Keratinocyte (primary cell): ENCODE measurements at regions not wholly inside any gene's neighbourhood (a gene's known extent, or its start where the extent isn't known, plus 50 kb on each side); places are given as distances from the start of the nearest gene placed in this dataset.

Experiments used
- DNase-seq: peaks from one replicate; pipeline ENCODE4 v3.0.0-alpha.2; 2011; ENCODE audit warnings: low read depth, missing footprints, low spot score
- FAIRE-seq: peaks from 2 replicates; lab custom pipeline; 2011; peaks lifted over from hg19 to GRCh38; lab: Jason Lieb, UNC
- H2AFZ ChIP-seq: 2 replicates; pipeline ENCODE4 v1.6.0; 2012; ENCODE audit warnings: low read length, control low read depth, inconsistent platforms; ENCODE audit not compliant: control insufficient read depth
- H3K27ac ChIP-seq: 2 replicates; pipeline ENCODE4 v1.5.1; 2011; ENCODE audit warnings: low read length; ENCODE audit not compliant: control insufficient read depth, insufficient read depth
- H3K27me3 ChIP-seq: 3 replicates; pipeline ENCODE4 v1.6.0; 2011; ENCODE audit warnings: low read length; ENCODE audit not compliant: control insufficient read depth, insufficient read depth; ENCODE audit errors: extremely low read depth
- H3K36me3 ChIP-seq, 2 experiments: 2 replicates in 1 of 2; 3 replicates in 1 of 2; pipeline ENCODE4 v1.5.1; 2011; ENCODE audit warnings: low read length in 2 of 2, mild to moderate bottlenecking in 1 of 2; ENCODE audit not compliant: control insufficient read depth in 2 of 2, insufficient read depth in 2 of 2; ENCODE audit errors: extremely low read depth in 1 of 2
- H3K4me1 ChIP-seq: 3 replicates; pipeline ENCODE4 v1.5.1; 2011; ENCODE audit warnings: low read length; ENCODE audit not compliant: control insufficient read depth, insufficient read depth; ENCODE audit errors: extremely low read depth
- H3K4me2 ChIP-seq: 3 replicates; pipeline ENCODE4 v1.6.0; 2011; ENCODE audit warnings: low read depth, low read length; ENCODE audit not compliant: control insufficient read depth, insufficient read depth; ENCODE audit errors: extremely low read depth
- H3K4me3 ChIP-seq, 3 experiments: fragments of 200-600 bp in 1 of 3; sonication (generic) in 1 of 3; 2 replicates in 2 of 3; 3 replicates in 1 of 3; pipeline ENCODE4 v1.5.1; 2011 to 2016; ENCODE audit warnings: low read length in 3 of 3, mild to moderate bottlenecking in 3 of 3, control low read depth in 2 of 3, inconsistent platforms in 1 of 3, low read depth in 1 of 3, mixed read lengths in 1 of 3, mixed run types in 1 of 3, moderate library complexity in 1 of 3; ENCODE audit not compliant: control insufficient read depth in 2 of 3, insufficient read depth in 2 of 3; ENCODE audit errors: extremely low read depth in 1 of 3
- H3K79me2 ChIP-seq: 2 replicates; pipeline ENCODE4 v1.6.0; 2012; ENCODE audit warnings: low read length; ENCODE audit not compliant: control insufficient read depth, insufficient read depth
- H3K9ac ChIP-seq: 3 replicates; pipeline ENCODE4 v1.6.0; 2011; ENCODE audit warnings: low read length; ENCODE audit not compliant: control insufficient read depth, insufficient read depth; ENCODE audit errors: extremely low read depth
- H3K9me1 ChIP-seq: 3 replicates; pipeline ENCODE4 v1.6.0; 2011; ENCODE audit warnings: low read length; ENCODE audit not compliant: control insufficient read depth, insufficient read depth; ENCODE audit errors: extremely low read depth
- H3K9me3 ChIP-seq: 2 replicates; pipeline ENCODE4 v1.5.1; 2012; ENCODE audit warnings: low read depth, low read length; ENCODE audit not compliant: control insufficient read depth
- H4K20me1 ChIP-seq: 3 replicates; pipeline ENCODE4 v1.6.0; 2011; ENCODE audit warnings: low read length; ENCODE audit not compliant: control insufficient read depth, insufficient read depth; ENCODE audit errors: extremely low read depth
- CTCF ChIP-seq, 3 experiments: IDR thresholded peaks in 1 of 3; conservative IDR thresholded peaks in 1 of 3; optimal IDR thresholded peaks in 1 of 3; 2 replicates in 2 of 3; 3 replicates in 1 of 3; pipeline versions ENCODE3 to v1.5.1; 2011; ENCODE audit warnings: low read length in 3 of 3, mild to moderate bottlenecking in 3 of 3, moderate library complexity in 2 of 3, control low read depth in 1 of 3, inconsistent platforms in 1 of 3; ENCODE audit not compliant: insufficient read depth in 2 of 3; ENCODE audit errors: extremely low read depth in 1 of 3
- EZH2 ChIP-seq: IDR thresholded peaks from one replicate; pipeline ENCODE4 v1.6.1; 2012; ENCODE audit warnings: inconsistent platforms, mild to moderate bottlenecking, low read length, moderate library complexity
- dilution Hi-C: fragments of 300-500 bp; cut with MboI; formaldehyde crosslinking; loops from one replicate; pipeline ENCODE4 v1.7.0; 2020; ENCODE audit warnings: low sequenced_read_pairs; ENCODE audit not compliant: extremely low pct_ligation_motif_present

- Histone ChIP-seq H2AFZ (no peak overlapping the region), H3K27me3 (no peaks in the 10 kb centered on the region), H3K79me2 (no peaks in the 10 kb centered on the region), H3K4me2 (no peak overlapping the region), H3K4me1 (peaks cover 26% of the 10 kb centered on the region), H3K9ac (no peak overlapping the region), H4K20me1 (no peaks in the 10 kb centered on the region), H3K9me3 (no peaks in the 10 kb centered on the region), H3K9me1 (no peaks in the 10 kb centered on the region), H3K27ac (peak overlapping the region; percentile 18), H3K36me3 (no peaks in the 10 kb centered on the region), H3K4me3 (no peak overlapping the region)
- dilution Hi-C loops, result no loop called here
- DNase-seq, result no peak
- FAIRE-seq, result no peak
- no peak for TF ChIP-seq EZH2
- no peak for TF ChIP-seq CTCF (optimal IDR thresholded peaks at IDR 0.05 in 1 of 3, IDR thresholded peaks at IDR 0.05 in 1 of 3, conservative IDR thresholded peaks at IDR 0.05 in 1 of 3; ENCODE audit: extremely low read depth in 1 of 3, insufficient read depth in 2 of 3, low read length in 3 of 3)
These were observed 236.9 kb downstream of the BCAS1 start for GRCh38 chr20:53833333-53834061.

- FAIRE-seq, result no peak
These were observed 237.9 kb downstream of the BCAS1 start for GRCh38 chr20:53832499-53832898.

More at GRCh38 chr20:53832499-53832898, 237.9 kb downstream of the BCAS1 start:
- H4K20me1 ChIP-seq, result no peaks in the 10 kb centered on the region
- H3K9me1 ChIP-seq, result no peaks in the 10 kb centered on the region
- no peaks in the 10 kb centered on the region for H3K9me3 ChIP-seq
- H3K4me3 ChIP-seq, result no peak overlapping the region
- no peaks in the 10 kb centered on the region for H3K27me3 ChIP-seq
- no peaks in the 10 kb centered on the region for H3K36me3 ChIP-seq
- dilution Hi-C loops, result no loop called here
- no peak overlapping the region for H3K4me2 ChIP-seq
- TF ChIP-seq CTCF (optimal IDR thresholded peaks at IDR 0.05 in 1 of 3, IDR thresholded peaks at IDR 0.05 in 1 of 3, conservative IDR thresholded peaks at IDR 0.05 in 1 of 3; ENCODE audit: extremely low read depth in 1 of 3, insufficient read depth in 2 of 3, low read length in 3 of 3), result no peak
- TF ChIP-seq EZH2, result no peak
- H3K4me1 ChIP-seq, result peaks cover 36% of the 10 kb centered on the region
- H3K27ac ChIP-seq, result no peak overlapping the region
- DNase-seq, result no peak
- no peak overlapping the region for H3K9ac ChIP-seq
- no peak overlapping the region for H2AFZ ChIP-seq
- H3K79me2 ChIP-seq, result no peaks in the 10 kb centered on the region
